AG08395 (cell line): ENCODE measurements at regions not wholly inside any gene's neighbourhood (a gene's known extent, or its start where the extent isn't known, plus 50 kb on each side); places are given as distances from the start of the nearest gene placed in this dataset.
"Not testable (repeated sequence)": the region's sequence is repeated elsewhere in the genome, so short reads cannot be mapped to it uniquely, and the experiment has no call there.

ENCODE experiments used
- DNase-seq: peaks from one replicate; pipeline ENCODE4 v3.0.0; 2012; ENCODE audit warnings: mixed read lengths, low spot score

- DNase-seq = no peak
These were observed 146.1 kb downstream of the MEX3B start for GRCh38 chr15:81899730-81900129.

GRCh38 chr15:81899024-81899423, 146.8 kb downstream of the MEX3B start:
- no peak for DNase-seq

GRCh38 chr15:81897057-81897677, 148.7 kb downstream of the MEX3B start:
- peak; percentile 68 for DNase-seq

- DNase-seq = no peak
These were observed 149.5 kb downstream of the MEX3B start for GRCh38 chr15:81896356-81896755.

- DNase-seq = no peak
These were observed 150.1 kb downstream of the MEX3B start for GRCh38 chr15:81895723-81896122.

GRCh38 chr15:81894061-81894460, 151.8 kb downstream of the MEX3B start:
- no peak for DNase-seq

- no peak for DNase-seq
These were observed 152.5 kb downstream of the MEX3B start for GRCh38 chr15:81893182-81893835.

GRCh38 chr15:81890496-81890895, 155.3 kb downstream of the MEX3B start:
- no peak for DNase-seq

- DNase-seq = no peak
These were observed 156.3 kb downstream of the MEX3B start for GRCh38 chr15:81889485-81889881.

GRCh38 chr15:81888748-81889484, 156.9 kb downstream of the MEX3B start:
- DNase-seq = peak; percentile 47

- DNase-seq = peak; percentile 58
These were observed 157.9 kb downstream of the MEX3B start for GRCh38 chr15:81887912-81888311.

GRCh38 chr15:81887188-81887587, 158.6 kb downstream of the MEX3B start:
- not testable (repeated sequence) for DNase-seq

GRCh38 chr15:81886591-81886990, 159.2 kb downstream of the MEX3B start:
- DNase-seq = no peak

- no peak for DNase-seq
These were observed 159.7 kb downstream of the MEX3B start for GRCh38 chr15:81886080-81886479.

GRCh38 chr15:81885135-81885534, 160.7 kb downstream of the MEX3B start:
- DNase-seq = no peak

- no peak for DNase-seq
These were observed 163.3 kb downstream of the MEX3B start for GRCh38 chr15:81882504-81882903.

- no peak for DNase-seq
These were observed 165.0 kb downstream of the MEX3B start for GRCh38 chr15:81880833-81881232.

GRCh38 chr15:81880314-81880713, 165.5 kb downstream of the MEX3B start:
- no peak for DNase-seq

GRCh38 chr15:81875717-81876116, 170.1 kb downstream of the MEX3B start:
- DNase-seq = not testable (repeated sequence)

GRCh38 chr15:81870746-81871106, 175.1 kb downstream of the MEX3B start:
- DNase-seq = not testable (repeated sequence)

GRCh38 chr15:81870062-81870745, 175.6 kb downstream of the MEX3B start:
- DNase-seq = not testable (repeated sequence)

GRCh38 chr15:81869161-81869954, 176.5 kb downstream of the MEX3B start:
- DNase-seq = no peak
